Natural killer cell (primary cell): ENCODE measurements at regions not wholly inside any gene's neighbourhood (a gene's known extent, or its start where the extent isn't known, plus 50 kb on each side); places are given as distances from the start of the nearest gene placed in this dataset.

Source experiments
- ATAC-seq, 3 donors: fragments of 150-1000 bp in 2 of 3; fragments of 200-7000 bp in 1 of 3; cut with Tn5 transposase; 1 replicate in 1 of 3; 2 replicates in 2 of 3; pipeline ENCODE4 v1.10.0; 2021; ENCODE audit warnings: mild to moderate bottlenecking in 2 of 3, moderate library complexity in 2 of 3
- DNase-seq, 2 donors: peaks; one replicate each; pipeline versions ENCODE4 v3.0.0 to v3.0.0-alpha.2; 2013 to 2021; ENCODE audit warnings: mixed read lengths in 1 of 2
- H3K27ac ChIP-seq: one replicate; pipeline ENCODE4 v1.5.1; 2013; ENCODE audit warnings: mild to moderate bottlenecking, low read length
- H3K27me3 ChIP-seq: one replicate; pipeline ENCODE4 v1.6.1; 2013; ENCODE audit warnings: low read length; ENCODE audit not compliant: control insufficient read depth, insufficient read depth
- H3K36me3 ChIP-seq: one replicate; pipeline ENCODE4 v1.6.1; 2013; ENCODE audit warnings: low read length; ENCODE audit not compliant: control insufficient read depth, insufficient read depth
- H3K4me1 ChIP-seq: one replicate; pipeline ENCODE4 v1.6.1; 2013; ENCODE audit warnings: low read length; ENCODE audit not compliant: control insufficient read depth, insufficient read depth
- H3K4me3 ChIP-seq: one replicate; pipeline ENCODE4 v1.5.1; 2013; ENCODE audit warnings: low read length
- H3K9me3 ChIP-seq: one replicate; pipeline ENCODE4 v1.6.1; 2013; ENCODE audit warnings: low read length; ENCODE audit not compliant: control insufficient read depth, insufficient read depth
- H3K27ac Mint-ChIP-seq, 2 donors: one replicate each; pipeline ENCODE4 v1.8.0; 2022; ENCODE audit warnings: mild to moderate bottlenecking in 2 of 2, mixed read lengths in 2 of 2, moderate library complexity in 1 of 2
- H3K27me3 Mint-ChIP-seq, 2 donors: one replicate each; pipeline ENCODE4 v1.8.0; 2022; ENCODE audit warnings: low read depth in 2 of 2, mixed read lengths in 2 of 2
- H3K36me3 Mint-ChIP-seq: one replicate; pipeline ENCODE4 v1.8.0; 2022; ENCODE audit warnings: mixed read lengths
- H3K4me1 Mint-ChIP-seq, 2 donors: one replicate each; pipeline ENCODE4 v1.8.0; 2022; ENCODE audit warnings: mixed read lengths in 2 of 2
- H3K4me3 Mint-ChIP-seq: one replicate; pipeline ENCODE4 v1.8.0; 2022; ENCODE audit warnings: mild to moderate bottlenecking, moderate library complexity, mixed read lengths
- H3K9me3 Mint-ChIP-seq, 2 donors: one replicate each; pipeline ENCODE4 v1.8.0; 2022; ENCODE audit warnings: mixed read lengths in 2 of 2
- CTCF ChIP-seq: fragments of 200-600 bp; IDR thresholded peaks from one replicate; pipeline ENCODE4 v1.8.0; 2022; ENCODE audit warnings: antibody characterized with exemption
- WGBS: methylation state at CpG from one replicate; pipeline ENCODE4 v1.1.7; 2013; ENCODE audit warnings: missing lambda C conversion rate; ENCODE audit not compliant: insufficient coverage; 5-methylcytosine and 5-hydroxymethylcytosine counted together
- intact Hi-C: fragments of 100-400 bp; cut with micrococcal nuclease; formaldehyde crosslinking; loops from one replicate; pipeline ENCODE4 v1.14.2; 2022

GRCh38 chr9:107647611-107648010, 158.0 kb upstream of the KLF4 start:
- Mint-ChIP-seq H3K4me1 (no peaks in the 10 kb centered on the region), H3K9me3 (no peaks in the 10 kb centered on the region), H3K27me3 (peaks cover 0 to 5% of the 10 kb centered on the region in 2 donors), H3K27ac (no peak overlapping the region), H3K36me3 (no peaks in the 10 kb centered on the region), H3K4me3 (no peak overlapping the region)
- Histone ChIP-seq H3K4me3 (no peak overlapping the region), H3K36me3 (no peaks in the 10 kb centered on the region), H3K27ac (no peak overlapping the region), H3K9me3 (no peaks in the 10 kb centered on the region), H3K27me3 (no peaks in the 10 kb centered on the region), H3K4me1 (no peaks in the 10 kb centered on the region)
- intact Hi-C loops, result no loop called here
- no peak for DNase-seq
- TF ChIP-seq CTCF, result no peak
- ATAC-seq, result no peak
- 91% methylated on average over 5 of the region's 5 CpGs for WGBS

- peaks cover 0 to 5% of the 10 kb centered on the region in 2 donors for H3K27me3 Mint-ChIP-seq
- 90% methylated on average over 1 of the region's 1 CpG for WGBS
- intact Hi-C loops, result no loop called here
Measured at GRCh38 chr9:107647141-107647540, 157.6 kb upstream of the KLF4 start.

DNA sequence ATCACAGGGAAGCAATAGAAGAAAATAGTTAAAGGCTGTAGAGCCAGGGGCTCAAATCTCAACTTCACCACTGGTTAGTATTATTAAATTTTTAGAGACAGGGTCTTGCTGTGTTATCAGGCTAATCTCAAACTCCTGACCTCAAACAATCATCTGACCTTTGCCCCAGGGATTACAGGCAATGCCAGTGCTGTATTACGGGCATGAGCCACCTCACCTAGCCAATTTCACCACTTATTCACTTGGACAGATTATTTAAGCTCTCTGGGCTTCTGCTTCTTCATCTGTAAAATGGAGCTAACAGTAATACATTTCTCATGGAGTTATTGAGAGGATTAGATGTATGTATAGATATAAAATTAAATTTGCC, 155.9 kb upstream of the KLF4 start:
- DNase-seq (no peak), ATAC-seq (no peak)
- no peak for TF ChIP-seq CTCF
- WGBS, result 81% methylated on average over 1 of the region's 1 CpG
- Mint-ChIP-seq H3K9me3 (no peaks in the 10 kb centered on the region), H3K4me1 (no peaks in the 10 kb centered on the region), H3K27me3 (peaks cover 5 to 8% of the 10 kb centered on the region in 2 donors), H3K27ac (no peak overlapping the region), H3K36me3 (no peaks in the 10 kb centered on the region), H3K4me3 (no peak overlapping the region)
- no peaks in the 10 kb centered on the region for H3K36me3 ChIP-seq
- intact Hi-C loops, result no loop called here
- no peaks in the 10 kb centered on the region for H3K4me1 ChIP-seq
- no peak overlapping the region for H3K27ac ChIP-seq
- no peaks in the 10 kb centered on the region for H3K9me3 ChIP-seq
- H3K27me3 ChIP-seq, result no peaks in the 10 kb centered on the region
- H3K4me3 ChIP-seq, result no peak overlapping the region

More at GRCh38 chr9:107647141-107647540, 157.6 kb upstream of the KLF4 start:
- Histone ChIP-seq H3K4me1 (no peaks in the 10 kb centered on the region), H3K27me3 (no peaks in the 10 kb centered on the region), H3K4me3 (no peak overlapping the region), H3K27ac (no peak overlapping the region), H3K9me3 (no peaks in the 10 kb centered on the region), H3K36me3 (no peaks in the 10 kb centered on the region)
- no peak overlapping the region for H3K27ac Mint-ChIP-seq
- no peak for DNase-seq
- H3K9me3 Mint-ChIP-seq, result no peaks in the 10 kb centered on the region
- H3K36me3 Mint-ChIP-seq, result no peaks in the 10 kb centered on the region
- no peak overlapping the region for H3K4me3 Mint-ChIP-seq
- H3K4me1 Mint-ChIP-seq, result no peaks in the 10 kb centered on the region
- no peak for ATAC-seq
- no peak for TF ChIP-seq CTCF

DNA sequence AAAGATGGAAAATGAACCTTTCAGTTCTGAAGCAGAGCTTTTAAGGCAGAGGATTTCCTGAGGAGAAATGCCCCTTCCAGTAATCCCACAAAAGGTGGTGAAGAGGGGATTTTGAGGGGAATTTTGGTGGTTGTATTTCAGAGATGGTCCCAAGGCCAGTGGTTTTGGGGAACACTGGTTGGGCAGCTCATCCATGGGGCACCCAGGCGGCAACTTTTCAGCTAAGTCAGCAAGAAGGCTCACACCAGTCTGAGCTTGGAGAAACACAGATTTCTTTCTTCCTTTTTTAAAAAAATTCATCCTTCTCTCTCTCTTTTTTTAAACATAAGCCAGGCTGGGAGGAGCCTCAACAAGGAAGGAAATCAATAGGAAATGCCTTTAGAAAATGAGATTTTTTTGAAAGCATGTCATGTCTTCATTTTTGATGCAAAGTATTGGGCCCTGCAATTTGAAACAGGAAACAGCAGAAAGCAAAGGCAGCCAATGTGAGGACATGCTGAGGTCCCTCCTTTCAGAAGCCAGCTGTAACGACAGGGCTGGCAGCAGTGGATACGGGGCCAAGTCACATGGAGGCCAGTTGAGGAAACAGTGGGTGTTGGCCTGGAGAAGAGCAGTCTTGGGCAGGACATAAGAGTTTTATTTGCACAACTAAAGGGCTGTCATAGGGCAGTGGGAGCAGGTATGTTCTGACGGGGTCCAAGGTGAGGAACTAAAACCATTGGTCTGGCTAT, 155.3 kb upstream of the KLF4 start:
- no peak overlapping the region for H3K4me3 ChIP-seq
- DNase-seq, result no peak
- Mint-ChIP-seq H3K9me3 (no peaks in the 10 kb centered on the region), H3K4me1 (no peaks in the 10 kb centered on the region), H3K36me3 (no peaks in the 10 kb centered on the region), H3K27ac (no peak overlapping the region), H3K4me3 (no peak overlapping the region), H3K27me3 (peaks cover 11 to 13% of the 10 kb centered on the region in 2 donors)
- intact Hi-C loops, result no loop called here
- no peaks in the 10 kb centered on the region for H3K4me1 ChIP-seq
- H3K27ac ChIP-seq, result no peak overlapping the region
- 42% methylated on average over 4 of the region's 4 CpGs for WGBS
- no peak for TF ChIP-seq CTCF
- H3K9me3 ChIP-seq, result no peaks in the 10 kb centered on the region
- no peaks in the 10 kb centered on the region for H3K27me3 ChIP-seq
- no peaks in the 10 kb centered on the region for H3K36me3 ChIP-seq
- no peak for ATAC-seq
